ENCODE measurements at regions not wholly inside any gene's neighbourhood (a gene's known extent, or its start where the extent isn't known, plus 50 kb on each side); places are given as distances from the start of the nearest gene placed in this dataset.

- TF ChIP-seq POLR2A (IDR thresholded peaks at IDR 0.05) (no peak), CTCF (IDR thresholded peaks at IDR 0.05) (no peak)
Measured at GRCh38 chr15:97141871-97142270, 811.4 kb downstream of the NR2F2 start.
